ENCODE measurements at regions not wholly inside any gene's neighbourhood (a gene's known extent, or its start where the extent isn't known, plus 50 kb on each side); places are given as distances from the start of the nearest gene placed in this dataset.

DNA sequence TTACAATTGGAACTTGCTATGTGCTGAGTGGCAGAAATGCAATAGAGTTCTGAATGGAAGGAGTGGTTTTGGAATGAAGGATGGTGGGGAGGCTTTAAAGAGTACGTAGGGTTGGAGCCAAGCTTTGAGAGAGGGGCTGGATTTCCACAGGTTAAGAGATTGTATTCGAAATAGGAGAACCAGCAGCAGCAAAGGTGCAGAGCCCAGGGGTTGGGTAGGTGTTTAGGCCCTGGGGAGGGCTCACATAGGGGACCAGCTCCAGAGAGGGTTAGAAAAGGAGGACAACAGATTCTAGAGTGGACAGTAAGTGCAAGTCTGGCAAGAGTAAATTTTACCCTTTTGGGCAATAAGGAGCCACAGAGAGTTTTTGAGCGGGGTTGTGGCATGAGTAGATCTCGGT is 297.2 kb downstream of the RPS24 start:
- Histone ChIP-seq H3K36me3 (replicated peaks; ENCODE audit: control insufficient read depth, insufficient read depth, low read length) (no peaks in the 10 kb centered on the region), H3K4me3 (ENCODE audit: insufficient read depth, low read depth, low read length) (no peak overlapping the region), H3K27me3 (ENCODE audit: control insufficient read depth, insufficient read depth, low read length) (no peaks in the 10 kb centered on the region)
- no peak for DNase-seq

DNA sequence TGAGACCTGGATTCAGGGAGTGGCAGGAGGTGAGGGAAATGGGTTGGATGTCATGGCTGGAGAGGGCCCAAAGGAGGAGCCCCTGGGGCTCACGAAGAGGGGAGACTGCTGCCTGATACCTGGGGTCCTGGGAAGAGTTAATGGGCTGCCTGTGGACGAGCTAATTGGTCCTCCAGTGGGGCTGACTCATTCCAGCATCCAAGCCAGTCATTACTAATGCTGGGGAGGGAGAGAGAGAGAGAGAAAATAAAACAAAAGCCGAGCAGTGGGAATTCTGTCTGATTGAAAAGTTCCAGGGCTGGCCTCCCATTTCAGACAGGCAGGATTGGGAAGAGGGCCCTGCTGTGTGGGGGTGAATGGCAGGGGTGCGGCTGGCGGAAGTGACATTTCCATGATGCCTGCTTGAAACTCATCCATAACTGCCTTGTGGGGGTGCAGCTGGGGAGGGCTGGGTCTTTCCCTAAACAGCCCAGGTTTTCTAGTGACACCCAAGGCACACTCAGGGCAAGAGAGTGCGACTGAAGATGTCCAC is 297.8 kb downstream of the RPS24 start:
- H3K27me3 ChIP-seq (ENCODE audit: control insufficient read depth, insufficient read depth, low read length): no peaks in the 10 kb centered on the region
- no peak overlapping the region for H3K4me3 ChIP-seq (ENCODE audit: insufficient read depth, low read depth, low read length)
- no peak for DNase-seq

DNA sequence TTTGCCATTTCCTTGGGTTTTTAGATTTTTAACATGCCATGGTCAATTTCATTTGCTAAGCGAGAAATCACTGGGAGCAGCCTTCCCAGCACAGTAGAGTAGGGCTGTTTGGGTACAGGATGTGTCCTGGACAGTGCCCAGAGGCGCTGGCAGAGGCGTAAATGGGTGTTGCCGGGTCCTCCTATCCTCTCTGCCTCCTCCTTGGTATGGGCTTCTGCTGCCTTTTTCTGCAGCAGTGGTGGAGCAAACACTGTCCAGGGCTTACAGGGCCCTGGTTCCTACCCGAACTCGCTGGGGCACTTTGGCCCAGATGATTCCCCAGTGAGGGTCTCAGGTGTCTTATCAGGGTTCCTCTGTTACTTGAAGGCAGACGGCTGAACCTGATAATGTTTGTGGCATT is 298.3 kb downstream of the RPS24 start:
- no peaks in the 10 kb centered on the region for H3K36me3 ChIP-seq (replicated peaks; ENCODE audit: control insufficient read depth, insufficient read depth, low read length)
- DNase-seq: no peak
- H3K27me3 ChIP-seq (ENCODE audit: control insufficient read depth, insufficient read depth, low read length): no peaks in the 10 kb centered on the region
- H3K4me3 ChIP-seq (ENCODE audit: insufficient read depth, low read depth, low read length): no peak overlapping the region

More for the DNA sequence above, 297.8 kb downstream of the RPS24 start:
- H3K36me3 ChIP-seq (replicated peaks; ENCODE audit: control insufficient read depth, insufficient read depth, low read length): no peaks in the 10 kb centered on the region

DNA sequence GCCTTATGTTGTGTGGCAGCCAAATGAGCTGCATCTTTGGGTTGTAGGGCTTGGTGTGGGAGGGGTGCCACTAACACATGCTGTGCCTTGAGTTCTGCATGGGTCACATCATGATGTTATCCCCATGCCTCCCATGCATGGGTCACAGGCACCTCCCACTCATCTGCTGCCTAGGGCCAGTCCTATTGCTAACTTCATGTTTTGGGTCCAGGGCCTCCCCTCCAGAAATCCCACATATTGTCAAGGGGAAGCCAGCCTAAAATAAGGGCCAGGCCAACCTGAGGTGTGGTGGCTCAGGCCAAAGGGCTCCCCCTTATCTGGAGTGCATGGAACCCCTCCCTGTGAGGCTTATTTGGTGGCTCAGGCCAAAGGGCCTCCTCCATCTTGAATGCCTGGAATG is 299.0 kb downstream of the RPS24 start:
- Histone ChIP-seq H3K36me3 (replicated peaks; ENCODE audit: control insufficient read depth, insufficient read depth, low read length) (no peaks in the 10 kb centered on the region), H3K4me3 (ENCODE audit: insufficient read depth, low read depth, low read length) (no peak overlapping the region), H3K27me3 (ENCODE audit: control insufficient read depth, insufficient read depth, low read length) (no peaks in the 10 kb centered on the region)
- peak; percentile 3 for DNase-seq

DNA sequence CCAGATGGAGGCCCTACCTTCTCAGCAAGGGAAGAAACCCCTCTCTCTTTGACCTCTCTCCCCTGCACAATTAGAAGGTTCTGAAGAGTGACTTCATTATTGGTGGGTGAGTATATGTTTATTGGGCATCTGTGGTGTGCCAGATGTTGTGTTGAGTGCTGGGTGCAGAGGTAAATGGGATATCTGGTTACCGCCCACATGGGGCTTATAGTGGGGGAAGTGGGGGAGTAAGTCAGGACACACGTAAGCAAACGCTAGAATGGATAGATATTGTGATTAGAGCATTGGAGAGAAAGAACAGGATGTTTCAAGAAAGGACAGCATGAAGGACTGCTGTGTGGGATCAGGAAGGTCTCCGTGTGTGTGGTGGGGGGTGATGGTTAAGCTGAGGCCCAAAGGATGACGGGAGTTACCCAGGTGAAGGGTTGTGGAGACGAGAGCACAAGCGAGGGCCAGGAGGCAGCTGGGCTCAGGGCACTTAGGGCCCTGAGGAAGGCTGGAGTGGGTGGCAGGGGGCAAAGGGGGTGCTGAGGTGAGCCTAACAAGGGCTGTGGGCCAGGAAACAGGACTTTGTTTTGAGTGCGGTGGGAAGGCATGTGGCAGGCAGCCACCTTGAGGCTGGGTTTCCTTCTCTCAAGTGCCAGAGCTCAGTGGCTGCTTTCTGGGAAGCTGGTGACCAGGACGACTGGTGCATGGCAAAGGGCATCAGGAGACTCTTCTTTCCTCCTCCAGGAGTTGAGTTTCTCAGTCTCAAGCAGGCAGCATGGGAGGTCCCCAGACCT is 299.9 kb downstream of the RPS24 start:
- DNase-seq: peak; percentile 5
- H3K4me3 ChIP-seq (ENCODE audit: insufficient read depth, low read depth, low read length): no peak overlapping the region

DNA sequence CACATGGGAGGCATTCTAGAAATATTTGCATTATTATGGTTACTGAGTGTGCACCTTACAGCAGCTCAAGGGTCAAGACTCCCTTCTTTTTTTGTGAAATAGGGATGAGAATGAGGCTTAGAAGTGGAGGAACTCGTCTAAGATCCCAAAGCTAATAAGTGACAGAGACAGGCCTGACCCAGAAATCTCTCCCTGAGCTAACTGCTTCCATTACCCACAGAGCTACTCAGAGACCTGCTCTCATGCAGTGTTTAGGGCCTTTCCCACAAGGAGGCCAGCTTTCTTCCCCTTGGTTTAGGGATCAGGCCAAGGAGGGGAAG is 301.7 kb downstream of the RPS24 start:
- no peak for DNase-seq
- Histone ChIP-seq H3K4me3 (ENCODE audit: insufficient read depth, low read depth, low read length) (no peak overlapping the region), H3K36me3 (replicated peaks; ENCODE audit: control insufficient read depth, insufficient read depth, low read length) (no peaks in the 10 kb centered on the region), H3K27me3 (ENCODE audit: control insufficient read depth, insufficient read depth, low read length) (no peaks in the 10 kb centered on the region)

More for the DNA sequence above, 299.9 kb downstream of the RPS24 start:
- no peaks in the 10 kb centered on the region for H3K36me3 ChIP-seq (replicated peaks; ENCODE audit: control insufficient read depth, insufficient read depth, low read length)
- H3K27me3 ChIP-seq (ENCODE audit: control insufficient read depth, insufficient read depth, low read length): no peaks in the 10 kb centered on the region

DNA sequence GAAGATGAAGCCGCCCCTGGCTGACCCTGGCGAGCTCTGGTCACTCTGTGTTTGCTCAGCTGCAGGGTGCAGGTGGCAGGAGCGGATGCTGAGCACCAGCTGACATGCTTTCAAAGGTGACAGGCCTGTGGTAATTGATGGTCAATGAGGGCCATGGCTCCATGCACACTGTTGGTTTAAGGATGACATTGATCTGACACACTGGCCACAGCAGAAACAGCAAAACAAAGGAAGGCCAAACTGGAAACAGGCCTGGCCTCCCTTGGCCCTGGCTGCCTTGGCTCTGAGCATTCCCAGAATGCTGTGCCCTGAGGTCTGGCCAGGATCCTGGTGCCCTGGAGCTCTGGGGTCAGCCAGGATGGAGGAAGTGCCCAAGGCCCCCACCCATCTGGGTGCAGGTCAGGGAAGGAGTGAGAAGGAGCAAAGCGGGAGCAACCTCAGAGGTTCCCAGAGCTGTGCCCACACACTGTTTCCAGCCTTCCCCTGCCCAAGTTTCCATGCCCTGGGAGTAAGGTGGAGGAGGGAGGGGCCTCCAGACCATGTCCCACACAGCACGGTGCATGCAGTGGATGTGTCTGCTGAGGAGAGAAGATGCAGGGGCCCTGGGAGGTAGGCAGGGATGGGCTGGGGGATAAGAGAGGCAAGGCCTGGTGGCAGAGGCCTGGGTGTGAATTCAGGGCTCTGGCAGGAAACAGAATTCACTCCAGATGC is 302.2 kb downstream of the RPS24 start:
- Histone ChIP-seq H3K36me3 (replicated peaks; ENCODE audit: control insufficient read depth, insufficient read depth, low read length) (no peaks in the 10 kb centered on the region), H3K4me3 (ENCODE audit: insufficient read depth, low read depth, low read length) (no peak overlapping the region), H3K27me3 (ENCODE audit: control insufficient read depth, insufficient read depth, low read length) (no peaks in the 10 kb centered on the region)
- DNase-seq: no peak

DNA sequence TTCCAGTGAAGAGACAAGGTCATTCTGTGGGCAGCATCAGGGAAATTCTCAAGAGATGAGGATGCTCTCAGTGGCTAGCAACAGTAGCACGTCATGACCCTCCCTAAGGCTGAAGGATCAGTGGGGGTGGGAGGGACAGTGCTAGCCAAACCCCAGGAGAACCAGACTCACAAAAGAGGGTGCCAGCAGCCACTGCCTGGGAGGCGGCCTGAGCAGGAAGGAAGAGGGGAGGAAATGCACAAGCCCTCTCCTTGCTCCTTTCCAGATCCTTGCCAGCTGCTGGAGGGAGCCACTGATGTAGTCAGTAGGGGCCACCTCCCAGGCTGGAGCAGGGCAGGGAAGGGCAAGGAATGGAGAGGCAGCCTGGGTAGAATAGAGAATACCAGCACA is 302.7 kb downstream of the RPS24 start:
- H3K27me3 ChIP-seq (ENCODE audit: control insufficient read depth, insufficient read depth, low read length): no peaks in the 10 kb centered on the region
- peak; percentile 13 for DNase-seq

DNA sequence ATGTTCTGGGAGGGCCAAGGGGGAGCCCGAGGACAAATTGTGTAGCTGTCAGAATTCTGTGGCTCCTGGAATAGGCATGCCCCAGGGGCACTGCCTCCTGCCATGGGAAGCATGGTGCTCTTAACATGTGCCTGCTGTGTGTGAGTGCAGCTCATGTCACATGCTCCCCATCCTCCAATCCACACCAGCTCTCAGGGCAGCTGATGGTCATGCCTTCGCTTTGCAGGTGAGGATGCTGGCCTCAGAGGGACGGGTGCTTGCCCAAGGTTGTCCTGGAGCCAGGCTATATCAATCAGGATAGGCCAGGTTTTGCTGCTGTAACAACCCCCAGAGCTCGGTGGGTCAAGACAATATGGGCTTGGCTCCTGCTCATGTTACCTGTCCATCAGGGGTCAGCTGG is 303.4 kb downstream of the RPS24 start:
- Histone ChIP-seq H3K4me3 (ENCODE audit: insufficient read depth, low read depth, low read length) (no peak overlapping the region), H3K27me3 (ENCODE audit: control insufficient read depth, insufficient read depth, low read length) (no peaks in the 10 kb centered on the region), H3K36me3 (replicated peaks; ENCODE audit: control insufficient read depth, insufficient read depth, low read length) (no peaks in the 10 kb centered on the region)
- no peak for DNase-seq

More for the DNA sequence above, 302.7 kb downstream of the RPS24 start:
- H3K4me3 ChIP-seq (ENCODE audit: insufficient read depth, low read depth, low read length): no peak overlapping the region
- H3K36me3 ChIP-seq (replicated peaks; ENCODE audit: control insufficient read depth, insufficient read depth, low read length): no peaks in the 10 kb centered on the region

DNA sequence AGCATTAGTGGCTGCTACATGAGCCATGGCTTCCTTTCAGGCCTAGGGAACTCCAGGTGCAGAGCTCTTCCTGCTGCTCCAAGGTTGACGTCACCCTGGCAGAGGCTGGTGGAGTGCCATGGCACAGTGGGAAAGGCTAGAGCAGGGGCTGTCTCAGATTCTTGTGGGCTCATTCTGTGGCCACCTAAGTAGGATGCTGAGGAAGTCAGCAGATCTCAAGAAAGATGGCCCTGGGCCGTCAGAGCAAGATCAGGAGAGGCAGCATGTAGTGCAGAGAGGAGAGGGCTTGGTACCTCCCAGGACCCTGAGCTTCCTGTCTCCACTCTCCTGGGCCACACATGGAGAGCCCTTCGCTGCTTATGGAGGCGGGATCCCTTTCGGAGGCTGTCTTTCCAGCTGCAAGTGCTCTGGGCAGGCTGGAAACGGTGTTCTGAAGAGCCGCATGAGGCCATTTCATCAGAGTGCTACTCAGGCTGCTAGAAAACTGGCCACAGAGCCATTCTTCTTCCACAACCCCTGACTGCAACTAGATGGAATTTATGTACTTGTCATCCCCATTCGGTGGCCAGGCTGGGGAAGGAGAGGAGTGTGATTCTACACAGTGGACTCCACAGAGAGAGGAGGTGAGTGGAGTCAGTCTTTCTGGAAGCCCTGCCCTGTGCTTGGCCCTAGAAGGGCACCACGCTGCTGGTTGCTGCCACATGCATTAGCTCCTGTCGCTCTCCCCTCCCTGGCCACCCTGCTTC is 304.2 kb downstream of the RPS24 start:
- H3K4me3 ChIP-seq (ENCODE audit: insufficient read depth, low read depth, low read length): no peak overlapping the region
- DNase-seq: no peak
- no peaks in the 10 kb centered on the region for H3K36me3 ChIP-seq (replicated peaks; ENCODE audit: control insufficient read depth, insufficient read depth, low read length)
- no peaks in the 10 kb centered on the region for H3K27me3 ChIP-seq (ENCODE audit: control insufficient read depth, insufficient read depth, low read length)

DNA sequence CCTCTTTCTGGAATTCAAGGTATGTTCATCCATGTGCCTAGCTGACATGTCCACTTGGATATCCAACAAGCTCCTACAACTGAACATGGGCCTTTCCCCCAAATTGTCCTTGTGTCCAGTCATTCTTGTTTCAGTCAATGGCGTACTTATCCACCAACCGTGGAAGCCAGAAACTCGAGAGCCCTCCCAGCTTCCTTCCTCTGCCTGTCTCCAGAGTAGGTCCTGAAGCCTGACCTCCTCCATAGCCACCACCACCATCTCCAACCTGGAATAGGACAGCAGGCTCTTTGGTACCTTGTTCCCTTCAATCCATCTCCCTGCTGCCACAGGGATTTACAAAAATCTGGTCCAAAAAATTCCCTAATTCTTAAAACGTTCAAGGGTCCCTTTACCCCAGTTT is 305.1 kb downstream of the RPS24 start:
- Histone ChIP-seq H3K36me3 (replicated peaks; ENCODE audit: control insufficient read depth, insufficient read depth, low read length) (no peaks in the 10 kb centered on the region), H3K27me3 (ENCODE audit: control insufficient read depth, insufficient read depth, low read length) (no peaks in the 10 kb centered on the region), H3K4me3 (ENCODE audit: insufficient read depth, low read depth, low read length) (no peak overlapping the region)
- no peak for DNase-seq

DNA sequence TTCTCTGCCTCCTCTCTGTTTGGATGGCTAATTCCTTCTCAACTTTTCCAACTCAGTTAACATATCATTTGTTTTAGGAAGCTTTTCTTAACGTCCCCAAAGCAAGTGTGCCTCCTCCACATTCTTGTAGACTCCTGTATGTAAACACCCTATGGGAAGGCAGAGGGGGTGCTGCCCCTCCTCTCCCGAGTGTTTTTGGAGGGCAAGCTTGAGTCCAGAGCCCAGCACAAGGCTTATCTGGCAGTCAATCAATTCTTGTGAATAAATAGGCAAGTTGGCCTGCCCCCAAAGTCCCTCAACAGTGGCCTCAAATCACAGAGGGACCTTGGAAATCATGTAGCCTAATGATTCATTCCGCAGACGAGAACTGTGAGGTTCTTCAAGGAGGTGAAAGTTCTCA is 305.6 kb downstream of the RPS24 start:
- Histone ChIP-seq H3K4me3 (ENCODE audit: insufficient read depth, low read depth, low read length) (no peak overlapping the region), H3K36me3 (replicated peaks; ENCODE audit: control insufficient read depth, insufficient read depth, low read length) (no peaks in the 10 kb centered on the region), H3K27me3 (ENCODE audit: control insufficient read depth, insufficient read depth, low read length) (no peaks in the 10 kb centered on the region)
- DNase-seq: no peak

DNA sequence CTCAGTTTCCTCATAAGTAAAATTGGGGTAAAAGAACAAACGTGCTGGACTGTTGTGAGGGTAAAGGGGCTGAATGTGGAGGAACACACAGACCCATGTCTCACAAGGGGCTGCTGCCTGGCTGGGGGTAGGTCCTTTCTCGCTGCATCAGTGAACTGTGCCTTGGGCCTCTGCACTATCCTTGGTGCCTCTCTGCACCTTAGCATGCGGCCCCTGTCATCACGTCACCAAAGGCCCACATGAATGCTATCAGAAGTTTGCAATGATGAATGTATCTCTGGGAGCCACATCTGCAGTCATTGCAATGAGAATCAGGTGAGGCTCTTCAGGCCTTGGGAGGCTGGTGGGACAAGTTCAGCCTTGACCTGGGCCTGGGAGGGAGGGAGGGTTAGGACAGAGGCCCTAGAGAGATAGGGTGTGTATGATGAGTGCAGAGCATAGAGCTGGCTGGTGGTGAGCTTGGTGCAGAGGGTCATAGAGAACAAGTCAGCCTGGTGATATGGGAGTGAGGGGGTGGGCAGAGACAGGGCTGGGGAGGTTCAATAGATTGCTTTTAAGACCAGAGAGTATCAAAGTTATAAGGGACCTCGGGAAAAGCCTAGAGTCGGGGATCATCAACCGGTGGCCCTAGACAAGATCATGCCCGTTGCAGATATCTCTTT is 308.4 kb downstream of the RPS24 start:
- DNase-seq: peak; percentile 7
- no peaks in the 10 kb centered on the region for H3K27me3 ChIP-seq (ENCODE audit: control insufficient read depth, insufficient read depth, low read length)
- H3K4me3 ChIP-seq (ENCODE audit: insufficient read depth, low read depth, low read length): no peak overlapping the region
- H3K36me3 ChIP-seq (replicated peaks; ENCODE audit: control insufficient read depth, insufficient read depth, low read length): no peaks in the 10 kb centered on the region

DNA sequence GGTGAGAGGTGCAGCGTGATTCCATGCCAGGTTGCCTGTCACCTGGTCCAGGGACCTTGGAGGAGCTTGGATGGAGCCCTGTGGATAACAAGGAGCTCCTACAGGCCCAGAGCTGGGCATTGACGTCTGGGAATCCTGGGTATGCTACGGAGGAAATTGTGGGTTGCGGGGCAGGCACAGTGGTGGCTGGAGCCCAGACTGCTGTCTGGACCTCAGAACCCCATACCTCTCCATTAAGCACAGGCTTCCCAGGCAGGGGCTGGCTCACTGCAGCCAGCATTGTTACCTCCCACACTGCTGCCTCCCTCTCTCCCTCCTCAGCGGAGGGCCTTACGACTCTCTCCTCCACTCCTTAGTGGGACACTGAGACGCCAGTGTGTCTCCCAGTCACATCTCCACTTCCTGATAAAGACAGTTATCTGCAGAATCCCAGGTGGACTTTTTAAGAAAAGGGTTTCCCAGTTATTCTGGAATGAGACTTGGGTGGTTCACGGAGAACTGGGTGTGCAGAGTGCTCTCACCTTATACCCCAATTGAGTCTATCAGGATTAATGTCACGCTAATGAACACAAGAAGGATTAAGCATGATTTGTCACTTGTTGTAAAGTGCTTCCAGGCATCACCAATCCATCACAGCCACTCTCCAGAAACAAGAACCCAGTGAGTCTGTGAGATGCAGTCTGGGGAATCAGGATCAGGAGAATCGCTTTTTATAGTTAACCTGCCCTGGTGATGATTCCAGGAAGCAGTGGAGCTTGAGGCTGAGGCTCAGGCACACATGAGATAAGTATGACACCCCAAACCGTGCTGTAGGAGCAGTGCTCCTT is 309.4 kb downstream of the RPS24 start:
- Histone ChIP-seq H3K36me3 (replicated peaks; ENCODE audit: control insufficient read depth, insufficient read depth, low read length) (no peaks in the 10 kb centered on the region; the same call in 1 of the 2 replicates), H3K4me3 (ENCODE audit: insufficient read depth, low read depth, low read length) (no peak overlapping the region), H3K27me3 (ENCODE audit: control insufficient read depth, insufficient read depth, low read length) (no peaks in the 10 kb centered on the region)
- DNase-seq: peak; percentile 4

All from H7 (cell line).